ENCODE measurements at regions not wholly inside any gene's neighbourhood (a gene's known extent, or its start where the extent isn't known, plus 50 kb on each side); places are given as distances from the start of the nearest gene placed in this dataset.

DNA sequence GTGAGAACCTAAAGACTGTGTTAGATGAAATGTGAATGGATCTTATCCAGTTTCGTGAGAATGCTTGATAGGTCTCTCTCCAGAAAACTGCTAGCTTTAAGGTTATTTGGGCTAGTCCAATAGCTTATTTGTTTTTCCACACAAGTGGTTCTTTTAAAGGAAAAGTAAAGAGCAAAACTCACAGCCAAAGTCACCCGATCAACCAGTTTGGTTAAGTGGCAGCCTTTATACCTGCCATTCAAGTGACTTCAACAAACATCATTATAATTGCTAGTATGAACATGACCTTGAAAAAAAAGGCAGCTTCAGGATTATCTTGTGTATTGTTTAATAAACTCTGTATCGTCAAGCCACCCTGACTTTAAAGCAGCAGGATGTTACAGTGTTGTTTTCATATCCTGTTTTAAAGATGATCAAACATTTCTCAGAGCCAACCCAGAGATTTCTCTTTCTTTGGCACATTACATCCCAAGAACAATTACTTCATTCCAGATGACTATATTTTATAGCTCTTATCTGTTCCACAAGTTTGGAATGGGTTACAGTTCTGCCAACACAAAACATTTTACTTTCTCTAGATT lies 253.4 kb downstream of the EPHA7 start:
- intact Hi-C loops (cut with DNase I): no loop called here
- Histone ChIP-seq H3K4me3 (no peak overlapping the region), H3K27me3 (no peaks in the 10 kb centered on the region), H3K4me1 (no peaks in the 10 kb centered on the region), H3K9me3 (no peaks in the 10 kb centered on the region), H3K27ac (no peak overlapping the region), H3K36me3 (replicated peaks in 1 of 2; ENCODE audit: insufficient read depth in 1 of 2, low read depth in 2 of 2) (no peaks in the 10 kb centered on the region)
- no peak for ATAC-seq
- DNase-seq: no peak
- WGBS, 2 donors: 17 to 30% methylated on average over 3 of the region's 3 CpGs
- TF ChIP-seq POLR2A (IDR thresholded peaks at IDR 0.05): no peak

- DNase-seq (no peak), ATAC-seq (no peak)
- Histone ChIP-seq H3K36me3 (replicated peaks in 1 of 2; ENCODE audit: insufficient read depth in 1 of 2, low read depth in 2 of 2) (no peaks in the 10 kb centered on the region), H3K9me3 (no peaks in the 10 kb centered on the region), H3K4me1 (no peaks in the 10 kb centered on the region), H3K27ac (no peak overlapping the region), H3K4me3 (no peak overlapping the region), H3K27me3 (no peaks in the 10 kb centered on the region)
- intact Hi-C loops (cut with DNase I): no loop called here
- TF ChIP-seq POLR2A (IDR thresholded peaks at IDR 0.05): no peak
These were observed 254.6 kb downstream of the EPHA7 start for GRCh38 chr6:93164781-93165180.

- H3K9me3 ChIP-seq: no peaks in the 10 kb centered on the region
- H3K4me1 ChIP-seq: no peaks in the 10 kb centered on the region
- DNase-seq (no peak), ATAC-seq (no peak)
- 79 to 86% methylated on average over 3 of the region's 3 CpGs for WGBS, 2 donors
- H3K27ac ChIP-seq: no peak overlapping the region
- no peaks in the 10 kb centered on the region for H3K27me3 ChIP-seq
- no peaks in the 10 kb centered on the region for H3K36me3 ChIP-seq (replicated peaks in 1 of 2; ENCODE audit: insufficient read depth in 1 of 2, low read depth in 2 of 2)
- intact Hi-C loops (cut with DNase I): no loop called here
- no peak for TF ChIP-seq CTCF (IDR thresholded peaks at IDR 0.05)
- TF ChIP-seq POLR2A (IDR thresholded peaks at IDR 0.05): no peak
- no peak overlapping the region for H3K4me3 ChIP-seq
These were observed 256.2 kb downstream of the EPHA7 start for GRCh38 chr6:93163146-93163545.

DNA sequence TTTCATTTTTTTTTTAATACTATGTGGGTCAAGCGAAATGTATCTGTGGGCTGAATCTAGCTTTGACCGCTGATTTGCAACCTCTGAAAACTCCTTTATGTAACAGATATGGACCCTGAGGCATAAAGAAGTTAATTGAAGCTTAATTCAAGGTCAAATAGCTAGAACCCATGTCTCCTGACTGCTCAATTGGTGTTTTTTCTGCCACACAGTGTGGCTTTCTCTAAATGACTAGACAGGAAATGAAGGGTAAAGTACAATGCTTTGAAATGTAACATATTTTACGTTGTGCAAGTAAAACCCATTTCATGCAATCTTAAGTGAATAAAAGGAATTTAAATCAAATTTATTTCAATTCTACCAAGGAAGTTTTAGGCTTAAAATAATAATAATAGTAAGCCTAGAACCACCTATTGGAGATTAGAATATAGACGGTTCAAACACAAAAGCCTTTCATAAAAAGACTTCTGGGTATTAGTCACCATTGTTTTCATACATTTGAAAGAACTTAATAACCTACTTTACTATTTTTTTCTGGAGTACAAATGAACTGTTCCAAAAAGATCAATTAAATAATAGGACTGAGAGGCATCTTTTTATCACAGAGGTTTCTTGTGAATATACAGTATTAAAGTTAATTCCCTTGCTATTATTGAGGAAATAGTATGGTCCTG lies 279.8 kb downstream of the EPHA7 start:
- ATAC-seq (no peak), DNase-seq (no peak)
- Histone ChIP-seq H3K27me3 (no peaks in the 10 kb centered on the region), H3K9me3 (no peaks in the 10 kb centered on the region), H3K27ac (no peak overlapping the region), H3K36me3 (replicated peaks in 1 of 2; ENCODE audit: insufficient read depth in 1 of 2, low read depth in 2 of 2) (no peaks in the 10 kb centered on the region), H3K4me3 (no peak overlapping the region), H3K4me1 (no peaks in the 10 kb centered on the region)
- intact Hi-C loops (cut with DNase I): no loop called here
- 72 to 74% methylated on average over 4 of the region's 4 CpGs for WGBS, 2 donors
- TF ChIP-seq CTCF (IDR thresholded peaks at IDR 0.05): no peak
- TF ChIP-seq POLR2A (IDR thresholded peaks at IDR 0.05): no peak

DNA sequence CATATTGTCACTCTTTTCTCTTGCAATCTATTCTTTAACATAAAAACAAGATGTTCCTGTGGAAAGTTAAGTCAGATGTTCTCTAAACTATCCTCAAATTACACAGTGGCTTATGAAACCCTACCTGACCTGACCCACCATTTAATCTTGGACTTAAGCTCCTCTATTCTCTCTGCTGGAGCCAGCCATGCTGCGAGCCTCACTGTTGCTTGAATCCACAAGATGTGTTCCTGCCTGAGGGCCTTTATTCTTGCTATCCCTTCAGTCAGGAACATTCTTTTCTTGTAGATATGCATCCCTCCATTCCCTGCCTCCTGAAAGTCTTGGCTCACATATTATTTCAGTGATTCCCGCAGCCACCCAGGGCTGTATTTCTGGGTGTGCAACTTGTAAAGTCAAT lies 283.2 kb downstream of the EPHA7 start:
- intact Hi-C loops (cut with DNase I): no loop called here
- WGBS, 2 donors: 62 to 70% methylated on average over 2 of the region's 2 CpGs
- Histone ChIP-seq H3K4me1 (no peaks in the 10 kb centered on the region), H3K27ac (no peak overlapping the region), H3K4me3 (no peak overlapping the region), H3K27me3 (no peaks in the 10 kb centered on the region), H3K9me3 (no peaks in the 10 kb centered on the region), H3K36me3 (replicated peaks in 1 of 2; ENCODE audit: insufficient read depth in 1 of 2, low read depth in 2 of 2) (no peaks in the 10 kb centered on the region)
- no peak for DNase-seq
- ATAC-seq: no peak
- TF ChIP-seq CTCF (IDR thresholded peaks at IDR 0.05): no peak
- TF ChIP-seq POLR2A (IDR thresholded peaks at IDR 0.05): no peak

Measured in body of pancreas (tissue), 4 donors.